H9 (cell line): ENCODE measurements at regions not wholly inside any gene's neighbourhood (a gene's known extent, or its start where the extent isn't known, plus 50 kb on each side); places are given as distances from the start of the nearest gene placed in this dataset.

Source experiments
- DNase-seq: peaks from one replicate; pipeline ENCODE4 v3.0.0-alpha.2; 2017
- H2AFZ ChIP-seq: one replicate; pipeline ENCODE4 v1.6.1; 2013; ENCODE audit warnings: mild to moderate bottlenecking, low read length, control low read depth, moderate library complexity
- H2AK5ac ChIP-seq: 2 replicates; pipeline ENCODE4 v1.6.1; 2013; ENCODE audit warnings: low read length, control low read depth, mixed read lengths; ENCODE audit not compliant: insufficient read length
- H2BK120ac ChIP-seq: one replicate; pipeline ENCODE4 v1.6.1; 2013; ENCODE audit warnings: low read depth, mild to moderate bottlenecking, low read length, control low read depth, inconsistent platforms; ENCODE audit not compliant: poor library complexity, severe bottlenecking
- H2BK12ac ChIP-seq: 2 replicates; pipeline ENCODE4 v1.6.1; 2013; ENCODE audit warnings: low read length, control low read depth, mixed read lengths, low read depth; ENCODE audit not compliant: insufficient read length
- H2BK15ac ChIP-seq: 2 replicates; pipeline ENCODE4 v1.6.1; 2013; ENCODE audit warnings: low read depth, low read length, control low read depth
- H2BK20ac ChIP-seq: one replicate; pipeline ENCODE4 v1.6.1; 2013; ENCODE audit warnings: low read depth, mild to moderate bottlenecking, low read length, control low read depth, inconsistent platforms; ENCODE audit not compliant: poor library complexity, severe bottlenecking
- H2BK5ac ChIP-seq: 2 replicates; pipeline ENCODE4 v1.6.1; 2013; ENCODE audit warnings: low read length, control low read depth, mixed read lengths; ENCODE audit not compliant: insufficient read length
- H3K14ac ChIP-seq: 2 replicates; pipeline ENCODE4 v1.6.1; 2013; ENCODE audit warnings: low read length, control low read depth; ENCODE audit not compliant: insufficient read depth
- H3K18ac ChIP-seq: 2 replicates; pipeline ENCODE4 v1.6.1; 2013; ENCODE audit warnings: low read depth, mild to moderate bottlenecking, mixed read lengths, low read length, control low read depth; ENCODE audit not compliant: insufficient read length
- H3K23ac ChIP-seq: 2 replicates; pipeline ENCODE4 v1.6.1; 2013; ENCODE audit warnings: low read length, control low read depth, mixed read lengths, low read depth; ENCODE audit not compliant: insufficient read length
- H3K23me2 ChIP-seq: 2 replicates; pipeline ENCODE4 v1.6.1; 2013; ENCODE audit warnings: low read depth, mild to moderate bottlenecking, mixed read lengths, low read length, control low read depth; ENCODE audit not compliant: insufficient read length, poor library complexity, severe bottlenecking
- H3K27ac ChIP-seq: 2 replicates; pipeline ENCODE4 v1.5.1; 2013; ENCODE audit warnings: low read length, control low read depth, mixed read lengths, low read depth; ENCODE audit not compliant: insufficient read length
- H3K27me3 ChIP-seq: 2 replicates; pipeline ENCODE4 v1.6.1; 2013; ENCODE audit warnings: low read length, control low read depth, inconsistent platforms; ENCODE audit not compliant: insufficient read depth
- H3K4ac ChIP-seq: 2 replicates; pipeline ENCODE4 v1.6.1; 2013; ENCODE audit warnings: low read depth, mild to moderate bottlenecking, control low read depth, inconsistent platforms, low read length, moderate library complexity
- H3K4me1 ChIP-seq: 2 replicates; pipeline ENCODE4 v1.6.1; 2013; ENCODE audit warnings: low read length, control low read depth, inconsistent platforms; ENCODE audit not compliant: insufficient read depth
- H3K4me2 ChIP-seq: 2 replicates; pipeline ENCODE4 v1.6.1; 2013; ENCODE audit warnings: low read length, control low read depth, mixed read lengths; ENCODE audit not compliant: insufficient read length, insufficient read depth
- H3K56ac ChIP-seq: 2 replicates; pipeline ENCODE4 v1.6.1; 2013; ENCODE audit warnings: low read depth, mild to moderate bottlenecking, mixed read lengths, low read length, control low read depth; ENCODE audit not compliant: insufficient read length
- H3K79me1 ChIP-seq: 2 replicates; pipeline ENCODE4 v1.6.1; 2013; ENCODE audit warnings: low read depth, mild to moderate bottlenecking, moderate library complexity, low read length, control low read depth, inconsistent platforms; ENCODE audit not compliant: insufficient read depth, poor library complexity, severe bottlenecking
- H3K79me2 ChIP-seq: 2 replicates; pipeline ENCODE4 v1.6.1; 2013; ENCODE audit warnings: low read length, control low read depth, inconsistent platforms; ENCODE audit not compliant: insufficient read depth
- H3K9ac ChIP-seq: 2 replicates; pipeline ENCODE4 v1.6.1; 2013; ENCODE audit warnings: low read length, control low read depth, mixed read lengths; ENCODE audit not compliant: insufficient read length; ENCODE audit errors: extremely low read depth
- H3K9me3 ChIP-seq: one replicate; pipeline ENCODE4 v1.6.1; 2013; ENCODE audit warnings: low read depth, low read length, inconsistent platforms; ENCODE audit not compliant: control insufficient read depth
- H3T11ph ChIP-seq: one replicate; pipeline ENCODE4 v1.6.1; 2013; ENCODE audit warnings: mild to moderate bottlenecking, low read length, control low read depth, inconsistent platforms
- H4K20me1 ChIP-seq: one replicate; pipeline ENCODE4 v1.6.1; 2013; ENCODE audit not compliant: control insufficient read depth, insufficient read length, insufficient read depth
- H4K5ac ChIP-seq: 2 replicates; pipeline ENCODE4 v1.6.1; 2013; ENCODE audit warnings: low read depth, mild to moderate bottlenecking, mixed read lengths, low read length, control low read depth; ENCODE audit not compliant: insufficient read length
- H4K8ac ChIP-seq: replicated peaks from 2 replicates; pipeline ENCODE4 v1.6.1; 2013; ENCODE audit warnings: low read length, control low read depth, mixed read lengths, low read depth; ENCODE audit not compliant: insufficient read length
- H4K91ac ChIP-seq: 2 replicates; pipeline ENCODE4 v1.6.1; 2013; ENCODE audit warnings: low read depth, mild to moderate bottlenecking, moderate library complexity, mixed read lengths, low read length, control low read depth; ENCODE audit not compliant: insufficient read length
- H3K27ac Mint-ChIP-seq, 3 experiments: 2 replicates in 2 of 3; 3 replicates in 1 of 3; pipeline ENCODE4 v1.8.0; 2020 to 2021; ENCODE audit warnings: mixed read lengths in 3 of 3, mild to moderate bottlenecking in 1 of 3, moderate library complexity in 1 of 3
- H3K27me3 Mint-ChIP-seq: 2 replicates; pipeline ENCODE4 v1.8.0; 2021; ENCODE audit warnings: low read depth, mild to moderate bottlenecking, moderate library complexity, mixed read lengths
- H3K36me3 Mint-ChIP-seq, 3 experiments: 2 replicates in 2 of 3; 3 replicates in 1 of 3; pipeline ENCODE4 v1.8.0; 2020 to 2021; ENCODE audit warnings: low read depth in 3 of 3, mixed read lengths in 3 of 3; ENCODE audit not compliant: insufficient read depth in 1 of 3
- H3K4me1 Mint-ChIP-seq, 2 experiments: 2 replicates each; pipeline ENCODE4 v1.8.0; 2020; ENCODE audit warnings: mixed read lengths in 2 of 2
- H3K4me3 Mint-ChIP-seq, 2 experiments: 2 replicates in 1 of 2; 3 replicates in 1 of 2; pipeline ENCODE4 v1.8.0; 2020 to 2021; ENCODE audit warnings: mild to moderate bottlenecking in 2 of 2, mixed read lengths in 2 of 2, moderate library complexity in 1 of 2
- H3K9me3 Mint-ChIP-seq, 2 experiments: 2 replicates in 1 of 2; 3 replicates in 1 of 2; pipeline ENCODE4 v1.8.0; 2020; ENCODE audit warnings: mild to moderate bottlenecking in 2 of 2, mixed read lengths in 2 of 2, moderate library complexity in 1 of 2
- WGBS: extraction: QIAGEN DNeasy Blood & Tissue Kit; methylation state at CpG from one replicate; pipeline ENCODE4 v1.1.7; 2013; ENCODE audit warnings: missing lambda C conversion rate, low lambda C conversion rate, mixed read lengths; ENCODE audit not compliant: insufficient read length; ENCODE audit errors: extremely low coverage; 5-methylcytosine and 5-hydroxymethylcytosine counted together
- TF ChIP-seq, protein P1 (sequence below): fragments of 200-600 bp; sonication (generic); conservative IDR thresholded peaks from 3 replicates; pipeline ENCODE4 v1.8.0; 2021; ENCODE audit warnings: antibody characterized with exemption, mild to moderate bottlenecking

DNA sequence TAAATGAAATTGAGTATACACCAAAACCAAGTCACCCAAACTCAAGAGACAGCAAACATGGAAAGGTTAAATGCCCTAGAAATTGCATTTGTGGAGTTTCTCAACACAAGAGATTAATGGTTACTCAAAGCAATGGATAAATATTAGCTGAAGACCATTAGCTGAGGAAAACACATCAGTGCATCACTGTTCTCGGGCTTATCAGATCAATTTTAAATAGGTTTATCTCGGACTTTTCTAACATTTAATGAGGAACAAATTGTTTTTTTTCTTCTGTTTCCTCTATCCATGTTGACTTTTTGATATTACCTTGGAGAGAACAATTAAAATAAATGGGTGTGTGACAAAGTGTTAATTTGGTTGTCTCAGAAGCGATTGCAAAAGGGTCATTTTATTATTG lies 105.4 kb upstream of the PIK3C3 start:
- no CpG with 5 or more reads among the region's 3 CpGs for WGBS

More for the DNA sequence above, 105.4 kb upstream of the PIK3C3 start:
- H2BK12ac ChIP-seq: no peak overlapping the region
- H2BK120ac ChIP-seq: no peak overlapping the region
- H3K79me1 ChIP-seq: no peaks in the 10 kb centered on the region
- no peak overlapping the region for H4K5ac ChIP-seq
- H3K36me3 Mint-ChIP-seq: no peaks in the 10 kb centered on the region
- no peak overlapping the region for H2BK15ac ChIP-seq
- no peak overlapping the region for H2BK20ac ChIP-seq
- H3K9me3 Mint-ChIP-seq: no peaks in the 10 kb centered on the region; a peak in 1 of 5 replicates
- H3K23ac ChIP-seq: no peak overlapping the region
- H3K9ac ChIP-seq: no peak overlapping the region
- H3K23me2 ChIP-seq: no peaks in the 10 kb centered on the region
- H3K4me1 Mint-ChIP-seq: peaks cover 38 to 45% of the 10 kb centered on the region in 2 experiments
- no peak overlapping the region for H4K91ac ChIP-seq
- TF ChIP-seq, protein P1, sequence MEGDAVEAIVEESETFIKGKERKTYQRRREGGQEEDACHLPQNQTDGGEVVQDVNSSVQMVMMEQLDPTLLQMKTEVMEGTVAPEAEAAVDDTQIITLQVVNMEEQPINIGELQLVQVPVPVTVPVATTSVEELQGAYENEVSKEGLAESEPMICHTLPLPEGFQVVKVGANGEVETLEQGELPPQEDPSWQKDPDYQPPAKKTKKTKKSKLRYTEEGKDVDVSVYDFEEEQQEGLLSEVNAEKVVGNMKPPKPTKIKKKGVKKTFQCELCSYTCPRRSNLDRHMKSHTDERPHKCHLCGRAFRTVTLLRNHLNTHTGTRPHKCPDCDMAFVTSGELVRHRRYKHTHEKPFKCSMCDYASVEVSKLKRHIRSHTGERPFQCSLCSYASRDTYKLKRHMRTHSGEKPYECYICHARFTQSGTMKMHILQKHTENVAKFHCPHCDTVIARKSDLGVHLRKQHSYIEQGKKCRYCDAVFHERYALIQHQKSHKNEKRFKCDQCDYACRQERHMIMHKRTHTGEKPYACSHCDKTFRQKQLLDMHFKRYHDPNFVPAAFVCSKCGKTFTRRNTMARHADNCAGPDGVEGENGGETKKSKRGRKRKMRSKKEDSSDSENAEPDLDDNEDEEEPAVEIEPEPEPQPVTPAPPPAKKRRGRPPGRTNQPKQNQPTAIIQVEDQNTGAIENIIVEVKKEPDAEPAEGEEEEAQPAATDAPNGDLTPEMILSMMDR: no peak
- H3K79me2 ChIP-seq: no peaks in the 10 kb centered on the region
- H4K20me1 ChIP-seq: no peaks in the 10 kb centered on the region
- H2AFZ ChIP-seq: no peak overlapping the region
- H3K14ac ChIP-seq: no peak overlapping the region
- H3K4me1 ChIP-seq: no peaks in the 10 kb centered on the region; the same call in 1 of the 2 replicates
- H3K4me2 ChIP-seq: no peak overlapping the region
- no peak overlapping the region for H3K56ac ChIP-seq
- no peak overlapping the region for H3T11ph ChIP-seq
- no peak overlapping the region for H3K4me3 Mint-ChIP-seq
- H3K27me3 ChIP-seq: no peaks in the 10 kb centered on the region
- H3K18ac ChIP-seq: no peak overlapping the region
- H4K8ac ChIP-seq: no peak overlapping the region
- no peak overlapping the region for H3K27ac ChIP-seq
- H3K27me3 Mint-ChIP-seq: no peaks in the 10 kb centered on the region
- H2AK5ac ChIP-seq: no peak overlapping the region
- no peaks in the 10 kb centered on the region for H3K9me3 ChIP-seq
- no peak overlapping the region for H3K27ac Mint-ChIP-seq
- no peak for DNase-seq
- no peak overlapping the region for H2BK5ac ChIP-seq
- no peak overlapping the region for H3K4ac ChIP-seq
